RWPE2 (cell line): ENCODE measurements at regions not wholly inside any gene's neighbourhood (a gene's known extent, or its start where the extent isn't known, plus 50 kb on each side); places are given as distances from the start of the nearest gene placed in this dataset.

Experiments used
- ATAC-seq: fragments of 200-7000 bp; cut with Tn5 transposase; 3 replicates; pipeline ENCODE4 v1.9.1; 2021; ENCODE audit warnings: low read depth
- DNase-seq: peaks from one replicate; pipeline ENCODE4 v3.0.0-alpha.2; 2020; ENCODE audit warnings: low spot score
- H3K27ac ChIP-seq: fragments of 450-650 bp; 2 replicates; pipeline ENCODE4 v1.5.1; 2017; ENCODE audit warnings: mild to moderate bottlenecking; ENCODE audit not compliant: poor library complexity, severe bottlenecking
- H3K27me3 ChIP-seq: fragments of 250-450 bp; sonication (Bioruptor Pico); 2 replicates; pipeline ENCODE4 v1.5.1; 2021; ENCODE audit warnings: mild to moderate bottlenecking, moderate library complexity; ENCODE audit not compliant: insufficient read depth, poor library complexity, severe bottlenecking
- H3K36me3 ChIP-seq: fragments of 250-450 bp; sonication (Bioruptor Pico); 2 replicates; pipeline ENCODE4 v1.5.1; 2020; ENCODE audit warnings: low read depth, mild to moderate bottlenecking, moderate library complexity
- H3K4me1 ChIP-seq: fragments of 250-450 bp; sonication (Bioruptor Pico); 2 replicates; pipeline ENCODE4 v1.5.1; 2021; ENCODE audit warnings: mild to moderate bottlenecking, moderate library complexity; ENCODE audit not compliant: insufficient read depth, poor library complexity, severe bottlenecking
- H3K4me3 ChIP-seq: fragments of 250-450 bp; sonication (Bioruptor Pico); 2 replicates; pipeline ENCODE4 v1.5.1; 2021; ENCODE audit warnings: mild to moderate bottlenecking, moderate library complexity; ENCODE audit not compliant: severe bottlenecking
- H3K9me3 ChIP-seq: fragments of 250-450 bp; sonication (Bioruptor Pico); 2 replicates; pipeline ENCODE4 v1.5.1; 2021; ENCODE audit warnings: mild to moderate bottlenecking, moderate library complexity; ENCODE audit not compliant: severe bottlenecking
- CTCF ChIP-seq: fragments of 450-650 bp; IDR thresholded peaks from one replicate; pipeline ENCODE4 v1.5.1; 2017; ENCODE audit warnings: mild to moderate bottlenecking, moderate library complexity; ENCODE audit not compliant: poor library complexity, severe bottlenecking

DNA sequence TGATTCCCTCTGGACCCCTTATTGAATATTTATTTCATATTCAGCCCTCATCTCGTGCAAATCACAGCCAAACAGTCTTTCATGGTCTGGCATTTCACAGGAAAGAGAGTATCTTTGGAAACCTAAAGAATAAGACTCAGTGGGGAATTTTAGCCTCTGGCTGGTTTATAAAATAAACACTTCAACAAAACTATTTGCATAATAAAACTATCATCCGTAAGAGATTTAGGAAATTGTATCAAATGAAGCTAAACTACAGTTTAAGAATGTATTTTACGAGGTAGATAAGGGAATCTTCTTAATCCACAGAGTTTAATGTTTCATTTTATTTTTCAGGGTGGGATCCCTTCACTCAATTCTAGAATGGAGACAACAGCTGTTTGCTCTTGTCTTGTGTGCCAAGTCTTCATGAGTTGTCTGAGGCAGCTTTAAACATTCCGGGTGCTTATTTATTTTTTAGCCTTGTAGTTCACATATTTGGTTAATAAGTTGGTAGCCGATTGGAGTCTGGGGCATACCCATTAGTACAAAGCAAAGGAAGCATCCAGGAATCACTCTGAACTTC lies 634.4 kb upstream of the KLF12 start:
- ATAC-seq (no peak), DNase-seq (no peak)
- H3K36me3 ChIP-seq, result no peaks in the 10 kb centered on the region

GRCh38 chr13:74767050-74767449 lies 632.8 kb upstream of the KLF12 start:
- H3K27me3 ChIP-seq, result no peaks in the 10 kb centered on the region
- TF ChIP-seq CTCF, result no peak
- H3K36me3 ChIP-seq, result no peaks in the 10 kb centered on the region
- no peak overlapping the region for H3K4me3 ChIP-seq
- ATAC-seq, result no peak
- H3K9me3 ChIP-seq, result no peaks in the 10 kb centered on the region
- H3K4me1 ChIP-seq, result peaks cover 15% of the 10 kb centered on the region
- H3K27ac ChIP-seq, result no peak overlapping the region
- DNase-seq, result no peak

More for the DNA sequence above, 634.4 kb upstream of the KLF12 start:
- H3K4me1 ChIP-seq, result peaks cover 22% of the 10 kb centered on the region
- H3K27me3 ChIP-seq, result no peaks in the 10 kb centered on the region
- TF ChIP-seq CTCF, result no peak
- H3K9me3 ChIP-seq, result no peaks in the 10 kb centered on the region
- no peak overlapping the region for H3K27ac ChIP-seq
- H3K4me3 ChIP-seq, result no peak overlapping the region

DNA sequence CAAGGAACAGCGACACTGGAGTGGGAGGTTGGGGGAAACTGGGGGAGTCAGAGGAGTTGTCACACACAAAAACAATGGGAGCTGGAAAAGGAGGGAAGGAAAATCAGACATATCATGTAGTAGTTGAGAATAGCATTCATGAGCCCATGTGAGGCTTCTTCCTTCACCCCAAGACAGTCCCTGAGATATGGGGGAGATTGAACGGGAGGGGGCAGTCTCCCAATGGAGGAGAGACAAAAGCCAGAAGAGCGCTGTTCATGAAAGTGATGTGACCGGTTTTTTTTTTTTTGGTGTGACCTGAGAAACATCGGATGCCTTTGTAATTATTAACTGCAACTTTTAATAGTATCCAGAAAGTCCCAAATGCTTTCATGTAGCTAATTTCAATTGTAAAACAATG lies 631.8 kb upstream of the KLF12 start:
- ATAC-seq (no peak), DNase-seq (no peak)
- no peaks in the 10 kb centered on the region for H3K27me3 ChIP-seq
- no peak for TF ChIP-seq CTCF
- no peak overlapping the region for H3K27ac ChIP-seq
- no peak overlapping the region for H3K4me3 ChIP-seq
- H3K4me1 ChIP-seq, result peaks cover 5% of the 10 kb centered on the region
- H3K9me3 ChIP-seq, result no peaks in the 10 kb centered on the region
- H3K36me3 ChIP-seq, result no peaks in the 10 kb centered on the region

DNA sequence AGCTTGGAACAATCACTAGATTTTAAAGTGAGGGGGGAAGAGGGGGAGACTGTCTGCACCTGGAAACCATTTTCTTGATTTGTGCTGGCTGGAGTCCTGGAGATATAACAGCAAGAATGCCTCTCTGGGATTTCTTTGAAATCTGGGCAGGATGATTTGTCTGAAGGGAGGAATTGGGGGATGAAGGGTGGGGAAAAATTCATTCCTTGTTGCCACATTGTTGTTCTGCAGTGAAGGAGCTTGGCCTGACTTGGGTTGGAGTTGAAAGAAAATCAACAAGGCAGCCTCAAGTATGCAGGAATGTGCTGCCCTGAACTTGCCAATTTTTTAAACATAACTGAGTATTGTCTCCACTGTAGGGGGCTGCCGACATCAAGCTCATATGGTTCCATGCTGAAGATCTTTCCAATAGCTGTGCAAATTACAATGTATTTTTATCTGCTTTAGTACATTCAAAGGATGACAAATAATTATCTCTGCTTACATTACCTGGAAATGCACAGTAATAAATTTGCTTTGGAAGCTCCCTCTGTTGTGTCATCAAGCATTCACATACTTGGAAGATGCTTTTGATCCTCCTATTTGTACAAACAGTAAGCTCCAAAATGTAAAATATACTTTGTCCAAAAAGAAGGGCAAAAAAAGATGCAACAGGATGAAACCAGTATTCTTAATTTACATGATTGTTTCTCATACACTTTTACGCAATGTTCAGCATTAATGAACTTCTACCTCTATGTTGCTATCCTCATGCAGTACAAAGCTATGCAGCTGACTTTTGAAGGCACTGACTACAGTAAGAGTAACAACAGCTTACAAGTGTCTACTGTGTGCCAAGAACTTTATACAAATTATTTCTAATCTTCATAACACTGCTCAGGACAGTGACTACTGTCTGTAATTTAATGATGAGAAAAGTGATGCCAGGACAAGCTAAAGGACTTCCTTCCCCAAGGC lies 627.9 kb upstream of the KLF12 start:
- Histone ChIP-seq H3K9me3 (no peaks in the 10 kb centered on the region), H3K36me3 (no peaks in the 10 kb centered on the region), H3K4me3 (no peak overlapping the region), H3K4me1 (no peaks in the 10 kb centered on the region), H3K27me3 (no peaks in the 10 kb centered on the region), H3K27ac (no peak overlapping the region)
- ATAC-seq, result no peak
- TF ChIP-seq CTCF, result no peak
- DNase-seq, result no peak

DNA sequence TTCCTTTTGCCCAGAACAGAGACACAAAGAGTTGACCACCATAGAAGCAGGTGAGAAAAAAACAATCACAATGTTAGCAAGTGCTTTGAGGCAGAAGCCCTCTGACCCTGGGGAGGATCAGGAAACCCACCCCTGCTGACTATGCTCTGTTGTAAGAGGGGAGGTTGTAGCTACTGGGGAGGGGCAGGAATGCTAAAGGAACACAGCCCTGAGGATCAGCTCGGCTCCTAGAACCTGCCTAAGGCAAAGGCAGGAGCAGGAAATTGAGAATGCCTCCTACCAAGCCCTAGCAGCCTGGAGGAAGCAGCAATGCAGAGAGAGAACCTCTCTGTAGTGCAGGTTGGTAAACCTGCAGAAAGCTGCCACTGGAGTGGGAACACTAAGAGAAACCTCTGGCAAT lies 624.0 kb upstream of the KLF12 start:
- H3K9me3 ChIP-seq, result no peaks in the 10 kb centered on the region

More for the DNA sequence above, 624.0 kb upstream of the KLF12 start:
- TF ChIP-seq CTCF, result no peak
- H3K27ac ChIP-seq, result no peak overlapping the region
- H3K4me1 ChIP-seq, result no peaks in the 10 kb centered on the region
- ATAC-seq (no peak), DNase-seq (no peak)
- no peaks in the 10 kb centered on the region for H3K36me3 ChIP-seq
- no peak overlapping the region for H3K4me3 ChIP-seq
- no peaks in the 10 kb centered on the region for H3K27me3 ChIP-seq
